Muscle of arm (tissue), 1 donor: ENCODE measurements at regions not wholly inside any gene's neighbourhood (a gene's known extent, or its start where the extent isn't known, plus 50 kb on each side); places are given as distances from the start of the nearest gene placed in this dataset.

Experiments used
- DNase-seq: peaks from one replicate; pipeline ENCODE4 v3.0.0-alpha.2; 2013

DNA sequence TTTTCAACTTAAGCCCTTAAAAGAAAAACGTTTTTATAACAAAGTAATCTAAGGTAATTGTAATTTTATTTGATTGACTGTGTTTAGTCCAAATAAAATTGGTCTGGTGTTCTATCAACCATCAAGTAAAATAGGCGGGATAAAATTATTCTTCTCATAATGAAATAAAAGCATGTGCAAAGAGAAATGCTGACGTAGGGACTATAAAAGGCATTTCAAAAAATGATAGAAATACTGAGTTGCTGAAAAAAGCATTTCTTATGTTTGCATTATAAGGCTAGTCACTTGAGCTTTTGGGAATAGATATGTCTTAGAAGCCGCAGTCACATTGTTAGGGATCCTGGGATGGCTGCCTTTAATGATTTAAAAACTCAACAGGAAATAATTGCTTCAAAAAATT is 608.0 kb upstream of the JAG1 start:
- DNase-seq, result no peak

DNA sequence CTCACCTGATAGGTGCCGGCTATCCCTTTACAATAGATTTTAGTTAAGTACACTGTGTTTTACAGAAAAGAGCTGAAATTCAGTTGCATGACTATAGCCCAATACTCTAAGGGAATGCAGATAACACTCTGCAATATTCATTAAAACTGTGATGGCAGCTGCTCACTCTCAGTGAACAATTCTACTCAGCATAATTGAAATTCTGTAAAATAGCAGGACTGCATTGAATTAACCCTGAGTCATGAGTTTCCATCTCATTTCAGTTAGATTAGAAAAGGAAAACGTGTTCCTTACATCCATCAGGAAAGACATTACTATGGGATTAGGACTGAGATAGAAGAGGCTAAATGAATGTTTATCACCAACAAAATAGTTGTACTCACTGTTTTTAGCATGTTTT is 613.3 kb upstream of the JAG1 start:
- no peak for DNase-seq

- DNase-seq, result no peak
Measured at GRCh38 chr20:11296221-11296620, 621.5 kb upstream of the BTBD3 start.

DNA sequence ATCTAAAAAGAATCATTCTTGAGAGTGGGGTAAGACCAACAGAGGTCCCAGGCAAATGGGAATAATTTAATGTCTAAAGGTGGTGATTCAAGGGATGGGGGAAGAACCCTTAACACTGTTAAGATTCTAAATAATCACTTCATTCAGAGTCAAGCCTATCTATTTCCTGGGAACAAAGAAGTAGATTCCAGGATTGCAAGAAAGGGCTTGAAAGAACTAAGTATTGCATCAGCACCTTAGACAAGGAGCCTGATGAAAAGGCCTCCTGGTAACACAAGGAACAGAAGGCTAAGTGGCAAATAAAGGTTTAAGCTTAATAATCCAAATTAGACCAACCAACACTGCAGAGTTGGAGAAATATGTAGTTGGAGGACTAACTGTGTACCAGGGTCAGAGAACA is 620.7 kb upstream of the BTBD3 start:
- no peak for DNase-seq

GRCh38 chr20:11301699-11302098 is 616.0 kb upstream of the BTBD3 start:
- no peak for DNase-seq

GRCh38 chr20:11302436-11302835 is 615.3 kb upstream of the BTBD3 start:
- no peak for DNase-seq

DNA sequence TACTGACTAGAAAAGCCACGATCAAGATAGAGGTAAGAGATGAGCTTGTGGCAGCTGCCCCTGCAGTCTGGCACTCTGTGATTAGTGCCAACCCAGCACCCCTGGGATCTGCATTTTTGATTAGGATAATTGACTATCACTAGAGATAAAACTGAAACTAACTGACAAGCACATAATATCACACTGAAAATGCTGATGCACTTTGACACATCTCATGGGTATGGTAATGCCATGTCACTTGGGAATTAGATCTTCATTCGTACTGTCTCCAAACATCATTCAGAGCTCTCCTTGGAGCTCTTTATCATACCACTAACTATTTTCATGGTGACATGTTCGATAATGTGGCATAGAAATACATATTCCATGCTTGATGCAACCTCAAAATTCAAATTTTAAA is 612.9 kb upstream of the BTBD3 start:
- no peak for DNase-seq

DNA sequence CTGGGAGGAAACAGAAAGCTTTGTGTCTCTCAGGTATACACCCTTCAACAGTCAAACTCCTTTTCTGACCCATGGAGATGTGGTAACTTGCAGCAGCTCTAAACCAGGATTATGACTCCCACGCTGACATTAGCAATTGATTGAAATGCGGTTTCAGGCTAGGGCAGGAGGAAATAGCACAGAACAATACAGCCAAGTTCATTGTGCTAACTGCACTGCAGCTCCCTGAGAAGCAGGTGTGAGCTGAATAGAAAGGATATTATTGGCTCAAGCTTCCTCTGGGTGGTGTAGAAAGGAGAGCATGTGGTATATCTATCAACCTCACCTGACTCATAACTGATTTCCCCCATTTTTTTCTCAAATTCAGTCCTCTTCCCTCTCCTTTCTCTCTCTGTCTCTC is 612.3 kb upstream of the BTBD3 start:
- DNase-seq, result no peak

GRCh38 chr20:11311659-11312224 is 606.0 kb upstream of the BTBD3 start:
- DNase-seq, result no peak

GRCh38 chr20:11315525-11315924 is 602.2 kb upstream of the BTBD3 start:
- no peak for DNase-seq

- DNase-seq, result no peak
Measured at GRCh38 chr20:11316244-11316643, 601.4 kb upstream of the BTBD3 start.

GRCh38 chr20:11320033-11320432 is 597.7 kb upstream of the BTBD3 start:
- DNase-seq, result no peak

DNA sequence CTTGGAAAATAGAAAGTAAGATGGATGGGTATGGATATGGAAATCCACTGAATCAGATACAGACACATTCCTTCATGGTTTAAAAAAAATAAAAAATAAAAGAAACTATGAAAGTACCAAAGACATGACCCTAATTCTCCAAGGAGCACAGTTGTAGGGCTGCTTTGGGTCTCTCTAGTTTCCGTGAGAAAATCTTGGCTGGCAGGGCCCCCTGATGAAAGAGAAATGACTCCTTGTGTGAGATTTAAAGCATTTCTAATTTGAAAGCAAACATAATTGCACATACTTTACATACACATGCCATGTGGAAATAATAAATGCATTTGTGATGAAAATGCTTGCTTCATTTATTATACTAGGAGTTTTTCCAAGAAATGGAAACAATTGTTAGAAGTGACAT is 593.9 kb upstream of the BTBD3 start:
- no peak for DNase-seq

DNA sequence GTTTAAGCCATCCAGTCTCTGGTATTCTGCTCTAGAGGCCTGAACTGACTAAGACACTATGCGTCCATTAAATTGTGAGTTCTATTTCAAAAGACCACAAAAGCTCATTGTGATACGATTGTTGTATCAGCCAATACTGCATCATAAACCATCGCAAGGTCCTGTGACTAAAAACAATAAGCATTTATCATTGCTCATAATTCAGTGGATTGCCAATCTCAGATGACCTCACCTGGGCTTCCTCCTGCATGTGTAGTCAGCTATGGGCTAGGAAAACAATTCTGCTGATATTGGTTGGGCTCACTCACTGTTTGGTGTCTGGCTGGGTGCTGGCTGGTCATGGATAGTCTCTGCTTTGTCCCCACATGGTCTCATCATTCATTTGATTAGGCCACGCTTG is 592.7 kb upstream of the BTBD3 start:
- no peak for DNase-seq

DNA sequence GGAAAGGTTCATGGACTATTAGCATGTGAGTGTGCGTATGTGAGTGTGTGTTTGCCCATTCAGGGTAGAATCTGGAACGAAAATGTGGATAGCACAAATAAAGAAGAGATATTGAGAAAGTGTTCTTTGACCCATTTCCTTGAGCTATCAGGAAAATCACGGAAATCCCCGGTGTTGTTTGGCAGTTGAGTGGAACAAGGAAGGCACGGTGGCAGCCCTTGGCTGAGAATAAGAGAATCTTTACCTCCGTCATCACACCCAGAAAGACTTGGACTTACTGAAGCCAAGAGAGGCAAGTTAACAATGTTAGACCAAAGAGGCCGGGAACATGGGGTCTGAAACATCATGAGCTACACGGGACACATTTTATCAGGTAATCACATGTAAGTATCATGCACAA is 588.9 kb upstream of the BTBD3 start:
- no peak for DNase-seq

DNA sequence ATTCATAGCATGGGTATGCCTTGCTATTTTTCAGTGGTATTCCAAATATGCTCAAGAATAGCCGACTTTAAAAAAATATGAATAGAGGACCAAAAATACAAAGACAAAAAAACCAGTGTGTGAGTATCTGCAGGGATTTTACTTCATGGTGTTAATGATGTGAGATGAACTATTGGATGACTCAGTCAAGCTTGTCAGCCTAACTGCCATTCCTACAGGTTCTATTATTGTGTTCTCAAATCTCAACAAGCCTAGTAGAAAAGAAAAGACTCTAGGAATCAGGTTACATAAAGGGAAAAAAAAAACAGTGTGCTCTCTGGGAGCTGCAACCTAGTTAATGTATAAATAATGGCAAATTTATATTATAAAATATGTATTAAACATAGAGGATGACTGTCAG is 588.4 kb upstream of the BTBD3 start:
- no peak for DNase-seq

GRCh38 chr20:11331096-11331495 is 586.6 kb upstream of the BTBD3 start:
- no peak for DNase-seq

GRCh38 chr20:11332381-11332780 is 585.3 kb upstream of the BTBD3 start:
- no peak for DNase-seq

DNA sequence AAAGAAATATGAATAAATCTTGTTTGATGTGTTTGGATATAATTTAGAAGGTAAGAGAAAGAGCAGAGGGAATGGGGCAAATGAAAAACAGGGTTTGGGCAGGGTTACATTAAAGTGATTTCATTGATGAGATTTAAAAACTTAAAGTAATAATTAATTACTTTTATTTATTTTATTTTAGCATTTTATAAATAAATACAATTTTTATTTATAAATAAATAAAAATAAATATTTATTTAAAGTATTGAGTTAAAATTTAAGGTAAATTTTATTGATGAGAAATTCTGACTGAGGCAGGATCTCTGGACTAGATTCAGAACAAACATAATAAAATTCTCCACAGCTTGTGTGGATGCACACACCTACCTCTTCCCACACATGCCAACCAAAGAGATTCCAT is 584.1 kb upstream of the BTBD3 start:
- no peak for DNase-seq

GRCh38 chr20:11337361-11338130 is 580.1 kb upstream of the BTBD3 start:
- DNase-seq, result no peak

DNA sequence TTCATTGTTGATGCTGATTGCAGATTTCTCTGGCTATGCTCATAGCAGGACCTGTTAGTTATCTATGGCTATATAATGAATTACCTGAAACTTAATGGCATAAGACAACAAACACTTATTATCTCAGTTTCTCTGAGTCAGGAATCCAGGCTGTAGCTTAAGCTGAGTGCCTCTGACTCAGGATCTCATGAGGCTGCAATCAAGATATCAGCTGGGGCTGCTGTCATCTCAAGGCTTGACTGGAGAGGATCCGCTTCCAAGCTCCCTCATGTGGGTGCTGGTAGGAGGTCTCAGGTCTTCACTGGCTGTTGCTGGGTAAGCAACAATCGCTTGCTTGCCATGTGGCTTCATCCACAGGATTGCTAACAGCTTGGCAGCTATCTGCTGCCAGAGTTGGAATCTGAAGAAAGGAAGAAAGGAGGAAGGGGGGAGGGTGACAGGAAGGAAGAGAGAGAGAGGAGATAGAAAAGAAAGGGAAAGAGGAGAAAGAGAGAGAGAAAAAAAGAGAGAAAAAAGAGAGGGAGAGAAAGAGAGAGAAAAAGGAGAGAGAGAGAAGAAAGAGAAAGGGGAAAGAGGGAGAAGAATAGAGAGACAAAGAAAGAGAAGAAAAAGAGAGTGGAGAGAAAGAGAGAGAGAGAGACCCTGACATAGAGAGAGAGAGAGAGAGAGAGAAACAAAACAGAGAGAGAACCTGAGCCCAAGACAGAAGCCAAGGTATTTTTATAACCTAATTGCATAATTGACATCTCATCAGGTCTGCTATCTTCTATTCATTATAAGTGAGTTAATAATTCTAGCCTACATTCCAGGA is 579.0 kb upstream of the BTBD3 start:
- DNase-seq, result no peak

GRCh38 chr20:11344939-11345338 is 572.8 kb upstream of the BTBD3 start:
- DNase-seq, result no peak

DNA sequence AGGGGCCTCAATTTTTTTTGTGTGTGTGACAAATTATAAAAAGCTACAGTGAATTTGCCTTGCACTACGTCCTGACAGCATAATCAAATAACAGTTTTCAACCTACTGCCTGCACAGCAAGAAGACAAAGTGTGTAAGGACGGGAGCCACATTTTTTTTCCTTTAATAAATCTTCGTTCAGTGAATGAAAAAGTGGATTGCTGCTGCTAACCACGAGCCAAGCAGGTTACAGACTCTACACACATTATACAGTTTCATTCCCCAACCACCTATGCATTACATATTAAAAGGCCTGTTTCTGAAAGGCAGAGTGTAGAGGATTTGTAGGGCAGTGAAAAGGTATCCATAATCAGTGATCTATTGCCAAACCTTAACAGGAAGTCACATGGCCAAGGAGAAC is 570.0 kb upstream of the BTBD3 start:
- no peak for DNase-seq
